ENCODE measurements at regions not wholly inside any gene's neighbourhood (a gene's known extent, or its start where the extent isn't known, plus 50 kb on each side); places are given as distances from the start of the nearest gene placed in this dataset.

GRCh38 chr9:11233696-11234095, 620.9 kb upstream of the PTPRD start:
- no peak for DNase-seq (ENCODE audit: low read depth)
- in situ Hi-C loops (cut with HindIII; ENCODE audit: low sequenced_read_pairs) = no loop called here
- H3K4me3 ChIP-seq (ENCODE audit: low read depth, low read length) = no peak overlapping the region
- TF ChIP-seq, protein P1, sequence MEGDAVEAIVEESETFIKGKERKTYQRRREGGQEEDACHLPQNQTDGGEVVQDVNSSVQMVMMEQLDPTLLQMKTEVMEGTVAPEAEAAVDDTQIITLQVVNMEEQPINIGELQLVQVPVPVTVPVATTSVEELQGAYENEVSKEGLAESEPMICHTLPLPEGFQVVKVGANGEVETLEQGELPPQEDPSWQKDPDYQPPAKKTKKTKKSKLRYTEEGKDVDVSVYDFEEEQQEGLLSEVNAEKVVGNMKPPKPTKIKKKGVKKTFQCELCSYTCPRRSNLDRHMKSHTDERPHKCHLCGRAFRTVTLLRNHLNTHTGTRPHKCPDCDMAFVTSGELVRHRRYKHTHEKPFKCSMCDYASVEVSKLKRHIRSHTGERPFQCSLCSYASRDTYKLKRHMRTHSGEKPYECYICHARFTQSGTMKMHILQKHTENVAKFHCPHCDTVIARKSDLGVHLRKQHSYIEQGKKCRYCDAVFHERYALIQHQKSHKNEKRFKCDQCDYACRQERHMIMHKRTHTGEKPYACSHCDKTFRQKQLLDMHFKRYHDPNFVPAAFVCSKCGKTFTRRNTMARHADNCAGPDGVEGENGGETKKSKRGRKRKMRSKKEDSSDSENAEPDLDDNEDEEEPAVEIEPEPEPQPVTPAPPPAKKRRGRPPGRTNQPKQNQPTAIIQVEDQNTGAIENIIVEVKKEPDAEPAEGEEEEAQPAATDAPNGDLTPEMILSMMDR (IDR thresholded peaks at IDR 0.05; ENCODE audit: low read depth, low read length, missing control alignments) = no peak

GRCh38 chr9:11235061-11235460, 622.3 kb upstream of the PTPRD start:
- TF ChIP-seq, protein P1 (IDR thresholded peaks at IDR 0.05; ENCODE audit: low read depth, low read length, missing control alignments) = no peak
- in situ Hi-C loops (cut with HindIII; ENCODE audit: low sequenced_read_pairs) = no loop called here
- DNase-seq (ENCODE audit: low read depth) = no peak
- no peak overlapping the region for H3K4me3 ChIP-seq (ENCODE audit: low read depth, low read length)

DNA sequence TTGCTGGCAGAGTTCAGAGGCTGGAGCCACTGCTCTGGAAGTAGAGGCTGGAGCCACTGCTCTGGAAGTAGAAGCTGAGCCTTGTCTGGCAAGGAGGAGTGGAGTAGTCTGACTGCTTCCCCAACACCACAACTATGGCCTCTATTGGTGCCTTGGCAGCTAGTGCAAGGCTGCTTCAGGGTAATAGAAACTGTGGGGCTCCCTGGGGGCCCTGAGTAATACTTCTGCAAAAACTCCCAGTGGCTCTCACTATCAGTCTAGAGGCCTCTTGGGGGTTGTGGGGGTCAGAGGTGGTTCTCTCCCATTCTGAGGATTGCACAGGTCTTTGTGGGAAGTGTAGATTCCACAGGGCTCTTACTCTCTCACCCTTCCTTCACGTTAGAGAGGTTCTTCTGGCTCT, 629.0 kb upstream of the PTPRD start:
- in situ Hi-C loops (cut with HindIII; ENCODE audit: low sequenced_read_pairs) = no loop called here
- no peak for DNase-seq (ENCODE audit: low read depth)
- TF ChIP-seq, protein P1 (IDR thresholded peaks at IDR 0.05; ENCODE audit: low read depth, low read length, missing control alignments) = no peak
- no peak overlapping the region for H3K4me3 ChIP-seq (ENCODE audit: low read depth, low read length)

GRCh38 chr9:11257992-11258391, 645.2 kb upstream of the PTPRD start:
- in situ Hi-C loops (cut with HindIII; ENCODE audit: low sequenced_read_pairs) = no loop called here
- TF ChIP-seq, protein P1 (IDR thresholded peaks at IDR 0.05; ENCODE audit: low read depth, low read length, missing control alignments) = no peak
- no peak overlapping the region for H3K4me3 ChIP-seq (ENCODE audit: low read depth, low read length)
- no peak for DNase-seq (ENCODE audit: low read depth)

- H3K4me3 ChIP-seq (ENCODE audit: low read depth, low read length) = no peak overlapping the region
- no peak for DNase-seq (ENCODE audit: low read depth)
- in situ Hi-C loops (cut with HindIII; ENCODE audit: low sequenced_read_pairs) = no loop called here
- TF ChIP-seq, protein P1 (IDR thresholded peaks at IDR 0.05; ENCODE audit: low read depth, low read length, missing control alignments) = no peak
These were observed 656.2 kb upstream of the PTPRD start for GRCh38 chr9:11269036-11269435.

DNA sequence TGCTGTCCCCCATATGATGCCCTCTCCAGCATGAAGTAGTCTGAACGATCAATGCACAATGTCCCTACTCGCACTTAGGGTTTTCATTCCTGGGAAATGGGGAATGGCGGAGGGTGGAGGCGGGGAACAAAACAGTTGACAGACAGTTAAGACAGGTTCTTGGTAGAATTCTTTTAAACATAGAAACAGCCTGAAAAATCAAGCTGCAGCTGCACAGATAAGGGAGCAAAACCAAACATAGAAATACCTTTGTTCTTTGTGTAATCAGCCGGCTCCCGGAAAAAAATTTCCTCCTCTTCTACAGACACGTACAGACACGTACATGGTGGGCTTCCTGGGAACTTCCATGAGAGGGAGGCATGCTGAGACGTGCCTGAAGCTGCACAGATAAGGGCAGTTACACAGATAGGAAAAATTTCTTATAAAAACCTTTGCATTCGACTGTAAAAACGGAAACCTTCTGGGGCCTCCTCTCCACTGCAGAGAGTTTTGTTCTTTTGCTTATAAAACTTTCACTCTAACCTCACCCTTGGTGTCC, 662.4 kb upstream of the PTPRD start:
- no peak for DNase-seq (ENCODE audit: low read depth)
- TF ChIP-seq, protein P1 (IDR thresholded peaks at IDR 0.05; ENCODE audit: low read depth, low read length, missing control alignments) = no peak
- H3K4me3 ChIP-seq (ENCODE audit: low read depth, low read length) = no peak overlapping the region
- in situ Hi-C loops (cut with HindIII; ENCODE audit: low sequenced_read_pairs) = no loop called here

DNA sequence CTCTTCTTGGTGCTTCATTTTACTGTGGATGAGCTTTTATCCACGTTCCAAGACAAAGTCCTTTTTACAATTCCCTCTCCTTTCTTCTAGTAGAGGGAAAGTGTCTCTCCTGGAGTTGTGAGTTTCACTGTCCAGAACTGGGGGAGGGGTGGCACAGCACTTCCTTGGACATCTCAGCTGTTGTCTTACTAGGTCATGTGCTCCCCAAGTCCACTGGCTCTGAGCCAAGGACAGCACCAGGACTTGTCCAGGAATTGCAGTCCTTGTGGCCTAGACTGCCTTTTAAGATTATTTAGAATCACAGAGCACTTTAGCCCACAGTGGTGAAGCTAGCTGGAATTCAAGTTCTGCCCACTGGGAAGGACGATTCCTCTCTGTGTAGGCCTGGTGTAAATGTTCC, 700.2 kb upstream of the PTPRD start:
- in situ Hi-C loops (cut with HindIII; ENCODE audit: low sequenced_read_pairs) = no loop called here
- TF ChIP-seq, protein P1 (IDR thresholded peaks at IDR 0.05; ENCODE audit: low read depth, low read length, missing control alignments) = no peak
- H3K4me3 ChIP-seq (ENCODE audit: low read depth, low read length) = no peak overlapping the region
- no peak for DNase-seq (ENCODE audit: low read depth)

Data from astrocyte of the cerebellum (primary cell).